GM18868 (cell line): ENCODE measurements at regions not wholly inside any gene's neighbourhood (a gene's known extent, or its start where the extent isn't known, plus 50 kb on each side); places are given as distances from the start of the nearest gene placed in this dataset.
"Not testable (repeated sequence)": the region's sequence is repeated elsewhere in the genome, so short reads cannot be mapped to it uniquely, and the experiment has no call there.

ENCODE experiments used
- ATAC-seq: cut with Tn5 transposase; IDR thresholded peaks from one replicate; pipeline ENCODE4 v1.9.1; 2021; ENCODE audit warnings: mild to moderate bottlenecking, moderate library complexity; ENCODE audit not compliant: unreplicated experiment

DNA sequence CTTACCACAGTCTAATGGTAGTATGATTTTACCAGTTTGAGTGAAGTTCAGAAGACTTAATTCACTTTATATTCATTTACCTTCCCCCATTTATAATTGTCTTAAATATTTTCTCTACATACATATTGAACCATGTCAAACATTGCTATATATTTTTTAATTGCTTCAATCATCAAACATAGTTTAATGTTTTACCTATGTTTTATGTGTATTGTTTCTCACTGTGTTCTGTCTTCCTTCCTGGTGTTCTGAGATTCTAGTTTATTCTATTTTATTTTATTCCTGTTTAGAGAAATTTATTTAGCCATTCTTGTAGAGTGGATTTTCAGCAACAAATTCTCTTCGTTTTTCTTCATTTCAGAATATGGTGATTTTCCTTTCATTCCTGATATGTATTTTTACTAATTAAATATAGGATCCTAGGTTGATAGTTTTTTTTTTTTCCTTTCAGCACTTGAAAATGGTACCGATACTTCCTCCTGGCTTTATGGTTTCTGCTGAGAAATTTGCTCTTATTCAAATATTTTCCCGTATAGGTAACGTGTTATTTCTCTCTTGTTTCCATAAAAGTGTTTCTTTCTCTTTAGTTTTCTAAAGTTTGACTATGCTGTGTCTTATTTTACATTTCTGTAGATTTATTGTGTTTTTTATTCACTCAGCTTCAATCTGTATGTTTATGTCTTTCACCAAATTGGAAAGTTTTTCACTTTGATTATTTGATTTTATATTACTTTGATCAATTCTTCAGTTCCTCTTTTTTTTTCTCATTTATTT, 201.8 kb upstream of the AGR3 start:
- no peak for ATAC-seq

DNA sequence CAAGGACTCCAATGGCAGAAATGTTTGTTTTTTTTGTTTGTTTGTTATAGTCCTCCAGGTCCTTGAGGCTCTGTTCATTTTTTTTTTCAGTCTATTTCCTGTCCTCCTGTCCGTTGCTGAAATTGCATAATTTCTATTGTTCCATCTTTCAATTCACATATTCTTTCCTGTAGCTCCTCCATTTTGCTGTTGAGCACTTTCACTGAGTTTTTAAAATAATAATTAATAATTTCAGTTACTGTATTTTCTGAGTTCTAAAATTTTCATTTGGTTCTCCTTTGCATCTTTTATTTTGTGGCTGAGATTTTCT, 202.3 kb upstream of the AGR3 start:
- no peak for ATAC-seq

DNA sequence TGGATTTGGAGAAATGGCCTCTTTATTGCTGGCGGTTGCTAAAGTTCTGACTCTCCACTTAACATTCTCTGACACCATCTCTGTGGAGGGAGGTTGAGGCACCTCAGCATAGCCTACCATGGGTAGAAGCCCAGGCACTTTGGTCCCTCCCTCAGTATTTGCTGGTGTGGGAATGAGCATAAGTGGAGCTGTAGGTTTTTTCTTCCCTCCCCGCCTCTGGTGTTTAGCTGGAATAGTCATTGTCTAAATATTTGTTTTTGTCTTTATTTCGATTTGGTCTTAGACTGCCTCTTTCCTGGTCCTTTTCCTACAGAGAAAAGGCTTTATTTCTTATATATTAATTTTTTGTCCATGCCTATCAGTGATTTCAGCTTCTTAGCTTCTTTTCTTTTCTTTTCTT, 203.4 kb upstream of the AGR3 start:
- ATAC-seq = no peak

DNA sequence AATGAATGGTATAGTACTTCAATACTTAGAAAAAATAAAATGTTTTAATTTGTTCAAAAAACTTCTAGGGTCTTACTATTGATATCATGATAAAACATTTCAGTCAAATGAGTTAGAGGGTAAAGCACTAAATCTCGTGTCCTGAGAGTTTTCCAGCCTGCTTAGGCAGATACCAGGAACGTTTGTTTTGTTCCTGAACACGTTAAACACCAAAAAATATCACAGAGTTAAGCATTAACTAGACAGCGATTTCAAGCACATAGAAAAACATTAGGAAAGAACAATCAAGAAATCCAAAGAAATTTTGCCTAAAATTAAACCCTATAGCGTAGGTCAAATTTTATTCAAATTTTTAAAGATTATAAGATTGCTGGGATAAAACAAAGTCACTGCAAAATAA, 204.6 kb upstream of the AGR3 start:
- no peak for ATAC-seq

DNA sequence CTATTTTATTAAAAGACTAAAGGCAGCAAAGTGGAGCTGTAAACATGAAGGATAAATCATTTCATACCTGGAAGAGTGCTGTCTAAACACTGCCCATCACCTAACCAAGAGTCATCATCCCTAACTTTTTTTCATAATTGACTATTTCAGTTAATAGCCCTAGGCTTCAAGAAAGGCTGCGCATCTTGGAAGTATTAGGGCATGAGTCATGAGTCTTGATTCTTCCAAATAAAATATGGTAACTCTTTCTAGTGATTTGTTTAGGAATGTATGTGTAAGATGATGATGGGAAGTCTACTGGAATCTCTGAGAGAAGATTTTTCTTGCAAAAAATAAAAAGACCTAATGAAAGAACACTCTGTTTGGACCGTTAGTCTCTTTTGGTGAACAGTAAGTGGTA, 207.7 kb upstream of the AHR start:
- no peak for ATAC-seq

DNA sequence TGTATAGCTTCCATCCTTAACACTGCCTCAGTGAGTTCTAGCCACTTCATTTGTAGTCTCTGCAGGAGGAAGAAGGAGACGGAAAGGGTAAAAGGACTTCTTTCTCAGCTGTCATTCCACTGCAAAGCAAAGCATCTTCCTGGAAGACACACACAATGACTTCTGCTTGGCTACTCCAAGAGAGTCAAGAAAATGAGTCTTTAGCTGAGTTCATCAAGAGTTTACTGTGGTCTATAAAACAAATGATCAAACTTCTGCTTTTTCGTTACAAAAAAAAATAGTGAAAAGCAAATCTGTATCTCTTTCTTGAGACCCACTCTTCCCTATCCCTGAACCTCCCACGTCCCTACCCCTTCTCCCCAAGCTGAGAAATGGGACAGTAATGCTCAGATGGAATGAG, 205.0 kb upstream of the AHR start:
- ATAC-seq = no peak

DNA sequence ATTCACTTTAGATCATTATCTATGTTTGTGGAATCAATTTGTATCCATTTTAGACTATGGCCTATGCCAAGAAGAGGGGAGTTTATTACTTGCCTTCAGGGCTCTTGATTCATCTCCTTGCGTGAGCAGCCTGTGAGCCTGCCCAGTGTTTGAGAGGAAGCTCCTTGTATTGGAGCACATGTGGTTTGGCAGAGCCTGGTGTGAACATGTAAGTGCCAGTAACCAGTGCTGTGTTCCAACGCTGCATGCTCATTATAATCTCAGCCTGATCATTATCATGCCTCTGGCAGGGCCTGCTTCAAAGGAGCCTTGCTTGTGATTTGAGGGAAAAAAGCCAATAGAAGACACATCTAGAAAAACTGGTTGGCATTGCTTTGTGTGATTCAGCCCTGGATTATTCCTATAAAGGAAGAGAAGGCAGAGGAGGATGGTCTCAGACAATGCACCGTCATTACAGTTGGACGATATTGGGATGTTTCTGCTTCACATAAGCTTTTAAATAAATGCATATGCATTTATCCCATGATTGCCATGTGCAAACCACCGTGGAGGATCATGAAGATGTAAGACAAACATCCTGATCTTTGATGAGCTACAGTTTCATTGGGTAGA, 203.4 kb upstream of the AHR start:
- no peak for ATAC-seq

DNA sequence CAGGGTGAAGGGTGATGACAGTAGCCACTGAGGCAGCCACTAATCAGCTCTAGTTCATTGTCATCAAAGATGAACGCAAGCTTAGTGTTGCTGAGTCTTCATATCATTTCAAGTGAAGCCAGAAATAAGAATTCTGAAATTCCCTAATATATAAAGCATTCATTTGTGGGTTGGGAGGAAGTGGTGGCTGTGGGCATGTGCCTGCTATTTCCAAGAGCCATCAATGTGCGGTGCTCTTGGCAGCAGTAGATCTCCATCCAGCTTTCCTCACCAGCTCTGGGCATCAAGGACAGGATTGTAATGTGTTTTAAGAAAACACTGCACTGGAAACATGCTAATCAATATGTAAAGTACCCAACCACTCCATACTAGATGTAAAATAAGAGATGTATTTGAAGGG, 202.5 kb upstream of the AHR start:
- no peak for ATAC-seq

DNA sequence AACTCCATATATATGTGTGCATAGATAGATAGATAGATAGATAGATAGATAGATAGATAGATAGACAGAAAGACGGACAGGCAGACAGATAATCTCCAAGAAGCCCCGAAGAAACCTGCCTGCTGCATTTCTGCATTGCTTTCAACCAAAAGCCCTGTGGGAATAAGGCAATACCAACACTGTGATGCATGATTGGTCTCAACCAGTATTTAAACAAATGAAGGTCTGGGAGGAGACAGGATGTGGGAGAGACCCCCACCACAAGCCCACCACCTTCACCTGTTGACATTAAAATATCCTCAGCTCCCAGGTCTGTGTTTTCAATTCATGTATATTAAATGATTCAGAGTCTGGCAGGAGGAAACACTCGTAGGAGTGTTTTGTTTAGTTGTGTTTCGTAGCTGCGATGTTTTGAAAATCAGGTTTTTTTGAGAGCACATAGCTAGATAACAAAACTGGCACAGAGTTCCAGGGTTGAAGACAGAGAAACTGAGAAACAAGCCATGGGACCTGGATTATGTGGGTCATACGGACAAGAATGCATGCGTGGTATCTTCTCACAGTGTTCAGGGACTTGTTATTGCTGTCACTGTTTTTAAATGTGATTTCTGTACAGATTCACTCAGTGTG, 200.7 kb upstream of the AHR start:
- ATAC-seq = peak; percentile 65

DNA sequence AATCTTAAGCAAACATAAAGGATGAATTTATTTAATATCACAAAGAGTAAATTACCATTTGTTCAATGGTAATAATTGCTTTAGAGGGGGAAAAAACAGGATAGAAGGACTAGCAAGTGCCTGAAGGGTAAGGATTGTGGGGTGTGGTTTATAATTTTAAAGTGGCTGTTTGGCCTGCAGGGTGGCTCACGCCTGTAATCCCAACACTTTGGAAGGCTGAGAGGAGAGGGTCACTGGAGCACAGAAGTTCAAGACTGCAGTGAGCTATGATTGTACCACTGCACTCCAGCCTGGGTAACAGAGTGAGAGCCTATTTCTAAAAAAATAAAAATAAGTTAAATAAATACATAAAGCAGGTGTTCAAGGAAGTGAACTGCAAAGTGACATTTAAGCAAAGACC, 199.9 kb upstream of the AHR start:
- ATAC-seq = peak; percentile 12

DNA sequence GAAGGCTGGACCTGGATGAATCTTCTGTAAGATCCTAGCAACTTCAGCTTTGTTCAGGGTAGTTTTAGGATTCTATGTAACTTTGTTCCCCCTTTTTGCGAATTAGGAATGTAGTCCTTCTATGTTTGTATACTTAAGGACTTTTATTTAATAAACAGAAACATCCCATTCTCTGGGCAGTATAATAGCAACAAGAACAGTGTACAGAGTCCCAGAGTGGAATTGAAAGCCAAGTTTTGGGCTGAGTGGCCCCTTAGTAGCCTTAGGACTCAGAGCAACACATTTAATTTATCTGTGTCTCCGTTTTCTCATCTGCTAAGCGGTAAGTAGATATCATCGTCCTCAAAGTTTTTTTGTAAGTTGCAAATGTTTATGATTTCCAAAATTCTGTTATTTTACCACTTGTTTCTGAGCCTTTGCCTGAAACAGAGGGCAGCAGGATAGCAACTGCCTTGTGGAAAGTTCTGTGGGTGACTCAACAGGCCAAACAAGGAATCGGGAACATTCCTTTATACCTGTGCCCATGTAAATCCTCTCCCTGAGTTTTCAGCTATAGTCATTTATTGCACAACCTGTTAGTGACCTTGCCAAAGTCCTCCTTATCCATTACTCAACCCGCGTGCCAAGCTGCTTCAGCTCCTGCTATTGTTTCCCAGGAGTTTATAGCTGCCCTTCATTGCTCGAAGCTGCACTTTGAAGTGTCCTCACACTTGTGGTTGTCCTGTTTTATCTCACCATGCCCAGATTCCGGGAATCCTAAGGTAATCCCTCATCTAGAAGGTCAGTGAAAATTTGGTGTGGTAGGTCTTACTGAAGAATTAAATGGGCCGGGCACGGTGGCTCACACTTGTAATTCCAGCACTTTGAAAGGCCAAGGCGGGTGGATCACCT, 199.1 kb upstream of the AHR start:
- ATAC-seq = no peak

DNA sequence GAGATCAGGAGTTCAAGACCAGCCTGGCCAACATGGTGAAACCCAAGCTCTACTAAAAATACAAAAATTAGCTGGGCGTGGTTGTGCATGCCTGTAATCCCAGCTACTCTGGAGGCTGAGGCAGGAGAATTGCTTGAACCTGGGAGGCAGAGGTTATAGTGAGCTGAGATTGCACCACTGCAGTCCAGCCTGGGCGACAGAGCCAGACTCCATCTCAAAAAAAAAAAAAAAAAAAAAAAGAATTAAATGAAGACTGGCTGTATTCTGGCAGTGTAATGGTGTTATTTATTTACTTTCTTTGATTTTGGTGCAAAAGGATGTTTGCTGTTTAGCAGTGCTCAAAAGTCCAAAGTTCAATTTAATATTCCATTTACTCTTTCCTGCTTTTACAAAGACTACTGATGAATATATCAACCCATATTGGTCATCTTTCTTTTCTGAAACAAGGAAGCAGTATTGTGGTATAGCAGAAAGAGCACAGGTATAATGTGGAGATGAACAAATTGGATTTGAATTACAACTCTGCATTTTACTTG, 198.4 kb upstream of the AHR start:
- not testable (repeated sequence) for ATAC-seq

DNA sequence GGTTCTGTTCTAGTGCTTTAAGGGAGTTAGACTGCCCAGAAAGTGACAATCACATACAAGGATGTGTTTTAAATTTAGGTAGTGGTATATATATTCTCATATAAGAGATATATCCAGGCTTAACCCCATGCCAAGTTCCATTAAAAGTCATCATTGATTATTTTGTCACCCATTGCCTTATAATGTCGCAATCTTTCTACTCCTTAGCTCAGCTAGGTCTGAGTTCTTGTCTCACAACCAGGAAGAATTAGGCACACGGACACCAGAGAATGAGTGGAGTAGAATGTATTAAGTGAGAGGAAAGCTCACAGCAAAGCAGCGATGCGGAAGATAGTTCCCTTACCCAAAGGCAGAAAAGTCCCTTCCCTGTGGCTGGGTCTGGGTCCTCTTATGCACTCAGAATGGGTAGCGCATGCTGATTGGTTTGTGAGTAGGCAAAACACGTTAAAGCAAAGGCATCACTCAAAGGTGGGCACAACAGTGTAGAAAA, 197.2 kb upstream of the AHR start:
- ATAC-seq = no peak

DNA sequence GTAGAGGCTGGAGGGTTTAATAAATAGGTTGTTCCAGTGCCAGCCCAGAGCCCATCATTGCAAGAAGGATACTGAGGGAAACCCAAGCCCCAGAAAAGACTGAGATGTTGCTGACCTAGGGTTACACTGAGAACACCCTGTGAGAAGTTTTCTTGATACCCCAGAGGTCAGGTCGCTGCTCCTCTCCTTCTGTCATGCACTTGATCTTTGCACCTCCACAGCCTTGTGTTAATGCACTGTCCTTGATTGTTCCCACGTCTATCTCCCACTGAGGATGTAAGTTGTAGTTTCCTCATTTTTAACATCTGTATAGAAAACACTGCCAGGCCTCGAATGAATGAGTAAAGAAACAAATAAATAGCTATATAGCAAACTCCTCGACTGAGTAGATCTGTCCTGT, 195.3 kb upstream of the AHR start:
- no peak for ATAC-seq

DNA sequence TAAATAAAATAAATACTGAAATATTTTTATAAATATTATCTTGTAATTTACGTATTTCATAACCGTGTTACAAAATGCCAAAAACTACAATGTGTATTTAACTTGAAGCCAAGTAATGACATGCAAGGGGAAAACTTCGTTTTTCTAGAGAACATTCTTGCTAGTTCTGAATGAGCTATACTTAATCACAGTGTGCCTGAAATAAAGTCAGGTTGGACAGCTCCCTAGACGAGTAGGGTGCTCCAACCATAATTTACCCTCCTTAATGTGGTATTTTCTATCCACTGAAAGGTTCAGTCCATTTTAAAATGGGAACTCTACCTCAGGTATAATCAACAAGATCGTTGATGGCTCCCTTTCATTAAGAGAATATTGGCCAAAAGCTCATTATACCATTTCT, 194.5 kb upstream of the AHR start:
- no peak for ATAC-seq

DNA sequence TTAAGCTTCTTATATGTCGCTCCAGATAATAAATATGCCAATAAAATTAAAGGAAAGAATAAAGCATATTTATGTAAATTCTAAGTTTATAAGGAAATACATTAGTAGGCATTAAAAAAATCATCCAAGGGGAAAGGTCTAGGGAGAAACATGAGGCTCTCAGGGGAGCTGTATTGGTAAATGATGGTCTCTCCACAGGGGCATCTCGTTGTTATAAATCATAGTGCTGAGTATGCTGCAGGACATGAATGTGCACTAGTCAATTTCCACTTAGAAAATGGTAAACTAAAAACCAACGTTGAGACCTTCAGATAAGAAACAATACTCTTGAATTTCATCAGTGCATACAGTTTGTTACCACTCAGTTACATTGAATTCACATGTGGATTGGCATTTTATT, 194.0 kb upstream of the AHR start:
- ATAC-seq = no peak

DNA sequence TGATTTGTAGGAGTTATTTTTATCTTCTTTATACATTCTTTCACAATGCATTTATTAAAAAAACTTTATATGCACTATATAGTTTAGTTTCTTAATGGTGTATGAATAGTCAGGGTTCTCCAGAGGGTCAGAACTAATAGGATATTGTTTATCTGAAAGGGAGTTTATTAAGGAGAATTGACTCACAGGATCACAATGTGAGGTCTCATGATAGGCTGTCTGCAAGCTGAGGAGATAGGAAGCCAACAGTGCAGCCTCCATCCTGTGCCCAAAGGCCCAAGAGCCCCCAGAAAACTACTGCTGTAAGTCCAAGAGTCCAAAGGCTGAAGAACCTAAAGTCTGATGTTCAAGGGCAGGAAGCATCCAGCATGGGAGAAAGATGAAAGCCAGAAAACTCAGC, 192.8 kb upstream of the AHR start:
- ATAC-seq = no peak

DNA sequence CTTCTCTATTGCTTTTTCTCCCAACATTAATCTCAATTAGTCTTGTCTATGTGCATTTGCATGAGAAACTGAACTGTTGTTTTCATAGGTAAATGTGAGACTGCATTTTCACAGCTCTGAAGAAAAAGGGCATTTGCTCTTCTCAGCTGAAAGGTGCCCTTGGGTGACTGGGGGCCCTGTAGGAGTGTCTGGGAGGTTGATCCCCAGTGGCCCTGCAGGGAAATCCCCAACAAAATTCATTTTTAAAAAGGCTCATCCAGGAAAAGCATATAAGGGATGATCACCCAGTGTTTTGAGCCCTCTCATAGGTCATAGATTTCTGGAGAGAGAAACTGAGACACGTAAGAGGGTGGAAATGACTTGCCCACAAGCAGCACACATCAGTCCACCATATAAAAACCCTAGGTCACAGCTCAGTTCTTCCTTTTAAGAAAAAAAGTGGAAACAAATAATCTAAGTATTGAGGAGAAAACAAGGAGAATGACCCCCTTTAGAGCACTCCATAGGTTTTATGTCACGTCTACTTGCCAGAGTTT, 190.3 kb upstream of the AHR start:
- ATAC-seq = no peak

DNA sequence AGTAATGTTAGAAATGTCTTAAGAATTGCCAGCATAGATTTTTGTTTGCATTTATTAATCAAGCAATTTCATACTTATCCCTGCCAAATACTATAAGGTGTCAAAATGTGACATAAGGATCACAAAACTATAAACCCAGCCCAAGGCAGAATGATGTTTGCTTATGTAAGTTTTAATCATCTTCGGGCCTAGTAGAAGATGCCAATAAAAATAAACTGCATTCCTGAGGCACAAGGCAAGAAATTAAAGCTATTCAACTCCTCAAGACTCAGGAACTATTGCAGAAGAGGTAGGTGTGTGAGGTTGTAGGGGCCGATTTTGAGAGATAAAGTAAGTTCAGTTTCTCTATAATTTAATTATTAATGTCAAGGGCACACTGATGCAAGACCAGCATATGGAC, 189.4 kb upstream of the AHR start:
- no peak for ATAC-seq

DNA sequence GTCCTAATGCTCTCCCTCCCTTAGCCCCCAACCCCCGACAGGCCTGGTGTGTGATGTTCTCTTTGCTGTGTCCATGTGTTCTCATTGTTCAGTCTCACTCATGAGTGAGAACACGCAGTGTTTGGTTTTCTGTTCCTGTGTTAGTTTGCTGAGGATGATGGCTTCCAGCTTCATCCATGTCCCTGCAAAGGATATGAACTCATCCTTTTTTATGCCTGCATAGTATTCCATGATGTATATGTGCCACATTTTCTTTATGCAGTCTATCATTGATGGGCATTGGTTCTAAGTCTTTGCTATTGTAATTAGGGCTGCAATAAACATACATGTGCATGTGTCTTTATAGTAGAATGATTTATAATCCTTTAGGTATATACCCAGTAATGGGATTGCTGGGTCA, 184.7 kb upstream of the AHR start:
- ATAC-seq = not testable (repeated sequence)

DNA sequence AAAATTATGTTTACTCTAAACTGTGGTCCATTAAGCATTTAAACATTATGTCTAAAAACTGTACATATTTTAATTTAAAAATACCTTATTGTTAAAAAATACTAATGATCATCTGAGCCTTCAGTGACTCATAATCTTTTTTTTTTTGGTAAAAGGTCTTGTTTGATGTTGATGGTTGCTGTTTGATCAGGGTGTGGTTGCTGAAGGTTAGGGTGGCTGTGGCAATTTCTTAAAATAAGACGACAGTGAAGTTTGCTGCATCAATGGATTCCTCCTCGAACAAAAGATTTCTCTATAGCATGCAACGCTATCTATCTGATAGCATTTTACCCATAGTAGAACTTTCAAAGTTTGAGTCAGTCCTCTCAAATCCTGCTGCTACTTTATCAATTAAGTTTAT, 180.0 kb upstream of the AHR start:
- no peak for ATAC-seq
